Left forelimb (tissue), 1 donor: ENCODE measurements at regions not wholly inside any gene's neighbourhood (a gene's known extent, or its start where the extent isn't known, plus 50 kb on each side); places are given as distances from the start of the nearest gene placed in this dataset.
"Not testable (repeated sequence)": the region's sequence is repeated elsewhere in the genome, so short reads cannot be mapped to it uniquely, and the experiment has no call there.

Source experiments
- DNase-seq: peaks from one replicate; pipeline ENCODE4 v3.0.0-alpha.2; 2018; ENCODE audit warnings: low spot score

DNA sequence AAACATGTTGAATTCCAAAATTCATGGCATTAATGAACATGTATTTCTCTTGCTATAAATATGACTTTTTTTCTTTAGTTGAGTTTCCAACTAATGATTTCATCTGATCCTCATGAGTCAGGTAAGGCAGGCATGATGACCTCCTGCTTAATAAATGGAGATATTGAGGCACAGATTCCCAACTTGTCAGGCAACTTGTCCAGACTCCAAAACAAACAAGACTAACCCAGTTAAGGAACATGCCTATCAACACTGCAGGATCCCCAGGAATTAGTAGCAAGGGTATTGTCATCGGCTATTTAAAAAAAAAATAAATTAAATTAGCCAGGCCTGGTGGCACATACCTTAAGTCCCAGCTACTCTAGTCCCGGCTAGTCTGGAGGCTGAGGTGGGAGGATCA is 121.3 kb upstream of the SALL4 start:
- no peak for DNase-seq

DNA sequence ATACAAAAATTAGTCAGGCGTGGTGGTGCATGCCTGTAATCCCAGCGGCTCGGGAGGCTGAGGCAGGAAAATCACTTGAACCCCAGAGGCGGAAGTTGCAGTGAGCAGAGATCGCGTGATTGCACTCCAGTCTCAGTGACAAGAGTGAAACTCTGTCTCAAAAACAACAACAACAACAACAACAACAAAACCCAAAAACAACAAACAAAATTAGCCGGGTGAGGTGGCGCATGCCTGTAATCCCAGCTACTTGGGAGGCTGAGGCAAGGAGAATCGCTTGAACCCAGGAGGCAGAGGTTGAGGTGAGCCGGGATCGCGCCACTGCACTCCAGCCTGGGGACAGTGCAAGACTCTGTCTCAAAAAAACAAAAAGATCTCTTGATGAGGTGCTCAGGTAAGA is 120.5 kb upstream of the SALL4 start:
- DNase-seq = not testable (repeated sequence)

DNA sequence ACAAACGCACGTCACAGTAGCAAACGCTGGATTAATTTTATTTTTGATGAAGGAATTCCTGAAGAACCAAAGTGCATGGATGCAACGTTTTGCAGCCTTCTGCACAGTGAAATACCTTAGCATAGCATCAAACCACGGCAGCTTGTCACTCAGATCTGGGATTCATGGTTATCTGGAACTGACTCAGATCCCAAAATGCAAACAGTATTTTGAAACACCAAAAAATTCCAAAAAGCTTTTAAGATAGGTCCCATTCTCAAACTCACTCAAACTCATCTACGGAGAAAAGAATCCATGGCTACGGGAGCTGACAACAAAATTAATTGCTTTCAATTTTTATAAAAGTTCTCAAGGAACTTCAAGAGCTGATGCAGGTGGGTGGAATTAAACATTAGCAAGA is 116.2 kb upstream of the SALL4 start:
- no peak for DNase-seq

DNA sequence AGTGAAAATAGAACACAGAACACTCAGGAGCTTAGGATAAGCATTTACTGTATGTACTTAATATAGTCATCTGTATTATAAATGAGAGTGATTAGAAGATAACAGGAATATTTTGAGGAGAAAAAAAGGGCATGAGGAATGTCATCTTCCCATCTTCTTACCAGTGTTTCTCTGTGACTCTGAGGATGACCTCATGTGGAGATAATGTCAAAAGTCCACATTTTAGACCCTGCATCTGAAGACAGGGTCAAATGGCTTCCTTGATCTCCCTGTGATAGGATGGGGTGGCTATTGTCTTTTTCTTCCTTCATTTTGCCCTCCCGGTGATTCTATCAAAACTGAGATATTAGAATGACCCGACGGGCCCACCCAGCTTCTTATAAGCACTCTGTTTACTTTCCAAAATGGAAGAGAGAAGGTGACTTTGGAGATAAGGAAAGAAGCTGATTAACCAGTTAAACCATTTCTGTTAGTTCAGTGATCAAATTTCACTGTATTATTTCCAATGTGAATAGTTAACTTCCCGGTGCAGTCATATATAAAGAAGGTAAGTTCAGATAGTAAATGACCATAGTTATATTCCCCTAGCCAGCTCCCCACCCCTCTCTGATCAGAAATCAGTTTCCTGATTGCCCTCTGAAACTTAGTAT is 115.7 kb upstream of the SALL4 start:
- no peak for DNase-seq

DNA sequence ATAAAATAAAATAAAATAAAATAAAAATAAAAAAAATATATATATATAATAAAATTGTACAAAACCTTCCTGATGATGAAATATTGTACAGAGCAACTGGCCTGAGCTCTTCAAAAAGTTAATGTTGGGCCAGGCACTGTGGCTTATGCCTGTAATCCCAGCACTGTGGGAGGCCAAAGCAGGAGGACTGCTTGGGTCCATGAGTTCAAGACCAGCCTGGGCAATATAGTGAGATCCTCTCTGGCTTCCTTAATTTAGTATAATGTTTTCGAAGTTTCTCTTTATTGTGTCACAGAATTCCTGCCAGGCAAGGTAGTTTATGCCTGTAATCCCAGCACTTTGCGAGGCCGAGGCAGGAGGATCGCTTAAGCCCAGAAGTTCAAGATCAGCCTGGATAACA is 113.9 kb upstream of the SALL4 start:
- no peak for DNase-seq

DNA sequence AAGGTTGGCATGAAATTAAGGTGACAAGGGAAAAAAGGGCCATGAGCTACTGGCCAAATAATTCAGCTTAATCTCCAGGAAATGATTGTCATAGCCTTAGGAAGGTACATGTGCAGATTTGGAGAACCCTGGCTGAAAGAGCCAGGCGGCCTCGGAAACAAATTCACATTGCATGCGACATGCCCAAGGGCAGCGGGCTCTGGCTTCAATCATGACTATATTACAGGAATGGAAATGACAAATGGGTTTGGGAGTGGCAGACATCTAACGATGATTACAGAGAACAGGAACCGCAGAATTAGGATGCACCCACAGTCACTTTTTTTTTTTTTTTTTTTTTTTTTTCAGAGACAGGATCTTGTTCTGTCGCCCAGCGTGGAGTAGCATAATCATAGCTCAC is 112.4 kb upstream of the SALL4 start:
- no peak for DNase-seq

DNA sequence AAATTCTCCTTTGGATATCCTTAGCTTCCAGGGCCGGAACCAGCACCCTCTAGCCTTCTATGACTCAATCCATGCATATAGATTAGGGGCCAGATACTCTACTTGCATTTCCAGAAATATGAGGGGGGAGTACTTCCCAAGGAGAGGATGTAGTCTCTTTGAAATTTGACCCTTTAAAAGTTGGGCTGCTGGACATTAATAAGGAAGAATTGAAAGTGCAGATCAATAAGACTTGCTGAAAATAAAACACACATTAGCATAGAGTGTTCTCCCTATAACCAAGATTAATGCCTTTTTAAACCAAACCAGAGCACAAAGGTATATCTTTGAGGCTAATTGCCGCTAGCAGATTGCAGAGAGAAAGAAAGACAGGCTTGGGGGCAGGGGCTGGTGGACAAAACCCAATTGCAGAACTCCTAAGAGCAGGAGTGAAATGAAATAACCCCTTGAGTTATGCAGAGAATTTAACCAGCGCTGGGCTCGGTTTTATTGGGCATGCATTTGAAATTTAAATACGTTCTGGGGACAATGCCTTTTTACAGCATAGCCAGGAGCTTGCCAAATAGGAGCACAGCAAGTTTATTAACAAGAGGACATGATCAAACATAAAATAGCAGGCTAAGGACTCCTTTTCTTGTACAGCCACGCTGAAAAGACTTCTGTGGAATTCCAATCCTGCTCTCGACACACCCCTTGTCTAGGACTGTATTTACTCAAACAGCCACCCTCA is 108.2 kb upstream of the SALL4 start:
- no peak for DNase-seq

DNA sequence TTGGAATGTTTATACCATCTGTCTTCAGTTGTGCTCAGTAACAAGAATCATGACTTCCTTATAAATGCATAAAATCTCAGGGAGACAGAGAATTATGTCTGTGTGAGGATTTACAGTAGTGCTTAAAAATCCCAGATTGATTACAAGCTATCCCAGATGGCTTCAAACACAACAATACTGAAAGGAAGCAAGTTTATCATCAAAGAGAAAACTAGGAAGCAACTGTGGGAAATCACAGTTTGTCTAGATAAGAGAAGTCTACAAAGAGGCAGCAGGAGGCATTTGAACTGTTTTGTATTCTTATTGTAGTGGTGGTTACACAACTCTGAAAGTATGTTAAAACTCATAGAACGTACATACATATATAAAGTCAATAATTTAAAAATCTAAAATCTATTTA is 104.4 kb upstream of the SALL4 start:
- DNase-seq = no peak

DNA sequence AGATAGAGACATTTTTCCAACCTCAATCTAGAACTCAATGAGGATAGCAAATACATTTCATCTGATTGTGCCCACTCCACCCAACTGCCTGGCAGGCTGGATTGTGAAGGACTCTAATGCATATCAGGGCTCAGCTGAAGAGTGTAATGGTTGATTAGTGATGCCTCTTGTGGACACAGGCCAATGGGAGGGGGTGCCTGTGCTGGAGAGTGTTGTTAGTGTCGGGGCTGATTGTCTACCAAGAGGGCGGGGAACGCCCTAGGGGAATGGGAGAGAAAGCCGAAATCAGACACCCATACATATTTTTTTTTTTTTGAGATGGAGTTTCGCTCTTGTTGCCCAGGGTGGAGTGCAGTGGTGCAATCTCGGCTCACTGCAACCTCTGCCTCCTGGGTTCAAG is 103.7 kb upstream of the SALL4 start:
- no peak for DNase-seq

DNA sequence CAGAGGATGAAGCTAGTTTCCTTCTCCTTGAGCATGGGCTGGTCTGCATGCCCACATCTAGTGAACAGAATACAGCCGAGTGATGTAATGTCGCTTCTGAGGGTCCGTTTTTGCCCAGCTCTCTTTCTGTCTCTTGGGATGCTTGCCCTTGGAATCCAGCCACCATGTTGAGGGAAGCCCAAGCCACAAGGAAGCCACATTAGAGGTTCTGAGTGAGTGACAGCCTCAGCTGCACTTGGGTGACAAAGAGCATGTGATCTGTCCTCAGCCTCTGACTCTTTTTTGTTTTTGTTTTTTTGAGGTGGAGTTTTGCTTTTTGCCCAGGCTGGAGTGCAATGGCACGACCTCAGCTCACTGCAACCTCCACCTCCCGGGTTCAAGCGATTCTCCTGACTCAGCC is 100.6 kb upstream of the SALL4 start:
- no peak for DNase-seq

DNA sequence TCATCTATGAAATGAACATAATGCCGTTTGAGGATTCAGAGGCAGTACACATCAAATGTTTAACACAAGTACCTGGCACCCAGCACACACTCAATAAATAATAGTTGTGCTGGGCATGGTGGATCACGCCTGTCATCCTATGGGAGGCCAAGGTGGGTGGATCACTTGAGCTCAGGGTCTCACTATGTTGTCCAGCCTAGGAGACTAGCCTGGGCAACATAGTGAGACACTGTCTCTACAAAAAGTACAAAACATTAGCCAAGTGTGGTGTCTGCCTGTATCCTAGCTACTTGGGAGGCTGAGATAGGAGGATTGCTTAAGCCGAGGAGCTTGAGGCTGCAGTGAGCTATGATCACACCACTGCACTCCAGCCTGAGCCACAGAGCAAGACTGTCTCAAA is 98.1 kb upstream of the SALL4 start:
- no peak for DNase-seq

DNA sequence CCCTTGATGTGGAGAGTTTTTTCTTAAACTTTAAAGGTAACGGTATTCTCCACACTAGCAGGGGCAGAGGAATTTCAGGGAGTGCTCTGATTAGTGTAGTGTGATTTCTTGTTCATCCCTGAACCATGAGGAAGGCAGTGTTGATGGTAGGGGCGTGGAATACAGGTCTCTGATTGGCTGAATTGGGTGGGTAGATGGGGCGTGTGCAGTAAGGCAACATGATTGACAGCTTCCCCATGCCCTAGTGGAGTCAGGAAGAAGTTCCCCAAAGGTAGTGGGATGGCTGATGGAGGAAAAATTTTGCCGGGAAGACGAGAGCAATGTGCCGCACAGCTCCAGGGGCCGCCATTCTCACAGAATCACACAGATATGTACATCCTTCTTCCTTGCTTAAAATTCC is 97.4 kb upstream of the SALL4 start:
- DNase-seq = no peak

DNA sequence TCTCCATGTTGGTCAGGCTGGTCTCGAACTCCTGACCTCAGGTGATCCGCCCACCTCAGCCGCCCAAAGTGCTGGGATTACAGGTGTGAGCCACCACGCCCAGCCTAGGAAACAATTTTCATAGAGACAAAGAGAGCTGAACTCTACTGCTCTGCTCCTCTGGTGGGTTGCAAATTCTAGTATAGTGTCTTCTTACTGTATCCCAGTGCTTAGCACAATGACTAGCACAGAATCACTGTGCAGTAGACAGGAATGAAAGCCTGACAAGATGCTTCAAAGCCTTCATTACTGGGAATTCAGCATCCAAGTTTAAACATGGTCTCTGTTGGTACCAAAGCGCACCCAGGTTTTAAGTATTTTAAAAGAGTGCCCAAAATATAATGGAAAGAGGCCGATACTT is 96.5 kb upstream of the SALL4 start:
- no peak for DNase-seq

DNA sequence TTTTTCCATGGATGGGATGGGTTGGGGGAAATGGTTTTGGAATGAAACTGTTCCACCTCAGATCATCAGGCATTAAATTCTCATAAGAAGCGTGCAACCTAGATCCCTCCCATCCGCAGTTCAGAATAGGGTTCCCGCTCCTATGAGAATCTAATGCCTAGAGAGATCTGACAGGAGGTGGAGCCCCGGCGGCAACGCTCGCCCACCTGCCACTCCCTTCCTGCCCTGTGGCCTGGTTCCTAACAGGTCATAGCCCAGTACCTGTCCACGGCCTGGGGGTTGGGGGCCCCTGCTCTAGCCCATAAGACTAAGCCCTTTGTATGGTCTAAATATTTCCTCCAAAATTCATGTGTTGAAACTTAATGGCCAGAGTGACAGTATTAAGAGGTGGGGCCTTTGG is 92.3 kb upstream of the SALL4 start:
- no peak for DNase-seq

DNA sequence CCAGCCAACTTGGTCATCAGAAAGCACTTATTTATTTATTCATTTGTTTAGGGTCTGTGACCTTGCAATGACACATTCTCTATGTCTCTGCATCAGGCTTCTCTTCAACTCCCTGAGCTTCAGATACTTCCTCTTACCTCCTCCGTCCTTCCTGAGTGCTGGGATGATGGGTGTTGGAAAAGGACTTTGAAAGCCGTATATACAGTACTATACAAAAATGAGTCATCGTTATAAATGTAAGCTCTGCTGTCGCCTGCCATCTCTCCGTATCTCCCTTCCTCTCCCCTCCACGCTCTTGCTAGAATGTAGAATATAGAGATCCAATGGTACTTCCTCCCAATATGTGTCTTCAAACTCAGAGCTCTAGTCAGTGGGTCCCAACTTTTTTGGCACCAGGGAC is 91.9 kb upstream of the SALL4 start:
- no peak for DNase-seq

DNA sequence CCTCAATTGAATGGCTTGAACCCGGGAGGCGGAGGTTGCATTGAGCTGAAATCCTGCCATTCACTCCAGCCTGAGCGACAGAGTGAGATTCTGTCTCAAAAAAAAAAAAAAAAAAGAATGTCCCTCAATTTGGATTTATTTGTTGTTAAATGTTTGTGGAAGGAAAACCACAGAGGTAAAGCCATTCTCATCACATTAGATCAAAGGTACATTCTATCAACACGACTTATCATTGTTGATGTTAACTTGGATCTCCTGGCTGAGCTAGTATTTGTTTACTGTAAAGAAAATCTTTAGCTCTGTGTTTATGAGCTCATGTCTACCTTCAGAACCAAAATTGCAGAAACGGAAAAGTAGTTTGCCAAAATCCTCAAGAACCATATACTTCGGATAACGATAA is 91.4 kb upstream of the SALL4 start:
- DNase-seq = no peak

DNA sequence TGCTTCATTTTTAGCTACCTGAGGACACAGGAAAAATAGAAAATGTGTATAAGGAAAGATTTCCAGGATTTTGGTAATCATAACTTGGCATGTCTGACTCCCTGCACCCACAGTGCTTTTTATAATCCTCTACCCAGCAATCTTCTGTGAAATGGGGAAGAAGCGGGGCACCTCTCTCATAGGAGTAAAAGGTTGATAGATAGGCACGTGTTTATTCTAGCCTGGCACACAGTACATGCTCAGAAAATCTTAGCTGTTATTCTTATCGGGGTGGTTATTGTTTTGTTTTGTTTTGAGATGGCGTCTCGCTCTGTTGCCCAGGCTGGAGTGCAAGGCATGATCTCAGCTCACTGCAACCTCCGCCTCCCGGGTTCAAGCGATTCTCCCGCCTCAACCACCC is 87.7 kb upstream of the SALL4 start:
- DNase-seq = no peak

DNA sequence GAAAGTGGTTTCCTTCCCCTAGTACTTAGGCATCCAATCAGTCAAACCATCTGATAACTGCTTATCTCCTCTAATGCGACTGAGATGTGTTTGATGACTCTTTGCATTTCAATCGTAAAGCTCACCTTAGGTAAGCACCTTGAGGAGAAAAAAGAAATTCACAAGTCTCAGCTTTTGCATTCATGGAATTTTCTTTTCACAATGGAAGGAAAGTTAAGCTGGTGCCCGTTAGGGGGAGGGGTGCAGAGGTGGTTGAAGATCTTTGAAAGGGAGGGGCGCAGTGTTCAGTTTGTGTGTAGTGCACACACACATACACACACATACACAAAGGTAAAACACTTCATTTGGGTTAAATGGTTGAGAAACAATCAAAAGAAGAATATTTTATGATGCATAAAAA is 87.1 kb upstream of the SALL4 start:
- DNase-seq = no peak

DNA sequence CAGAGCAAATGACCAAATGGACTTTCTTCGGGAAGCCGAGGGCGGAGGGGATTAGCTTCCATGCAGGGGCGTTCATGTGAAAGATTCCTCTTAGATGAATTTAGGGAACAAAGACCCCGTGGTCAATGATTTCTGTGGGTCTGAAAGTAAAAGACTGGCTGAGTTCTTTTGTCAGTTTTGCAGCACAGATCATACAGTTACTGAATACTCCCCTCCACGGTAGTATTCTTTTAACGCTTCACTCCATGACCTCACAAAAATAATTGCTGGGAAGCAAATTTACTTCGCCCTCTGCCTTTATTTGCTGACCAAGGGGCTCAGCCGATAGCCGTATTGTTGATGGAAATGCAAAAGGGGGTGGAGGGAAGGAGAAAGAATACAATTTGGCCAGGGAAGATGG is 86.0 kb upstream of the SALL4 start:
- no peak for DNase-seq

DNA sequence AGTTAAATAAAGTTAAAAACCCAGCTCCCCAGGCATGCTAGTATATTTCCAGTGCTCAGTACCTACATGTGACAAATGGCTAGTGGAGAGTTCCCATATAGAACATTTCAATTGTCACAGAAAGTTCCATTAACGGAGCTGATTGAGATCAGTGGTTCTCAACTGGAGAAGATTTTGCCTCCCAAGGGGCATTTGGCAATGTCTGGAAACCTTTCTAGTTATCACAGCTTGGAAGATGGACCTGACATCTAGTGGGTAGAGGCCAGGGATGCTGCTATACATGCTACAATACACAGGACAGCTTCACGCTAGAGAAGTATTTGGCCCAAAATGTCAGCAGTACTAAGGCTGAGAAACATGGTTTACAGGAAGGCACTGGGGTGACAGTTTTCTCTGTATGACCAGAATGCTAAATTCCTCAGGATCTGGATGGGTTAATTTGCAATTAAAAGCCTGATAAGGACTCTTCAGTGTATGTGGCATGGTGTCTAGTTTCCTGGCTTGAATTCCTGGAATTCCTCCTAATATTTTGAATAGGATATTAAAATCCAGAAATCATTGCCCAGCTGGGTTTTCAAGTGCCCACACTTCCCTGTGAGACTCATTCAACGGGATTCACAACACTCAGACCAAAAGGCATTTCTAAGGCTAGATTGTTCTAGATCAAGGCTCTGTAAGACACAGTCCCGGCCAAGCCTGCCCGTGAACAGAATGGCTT is 84.7 kb upstream of the SALL4 start:
- DNase-seq = no peak

DNA sequence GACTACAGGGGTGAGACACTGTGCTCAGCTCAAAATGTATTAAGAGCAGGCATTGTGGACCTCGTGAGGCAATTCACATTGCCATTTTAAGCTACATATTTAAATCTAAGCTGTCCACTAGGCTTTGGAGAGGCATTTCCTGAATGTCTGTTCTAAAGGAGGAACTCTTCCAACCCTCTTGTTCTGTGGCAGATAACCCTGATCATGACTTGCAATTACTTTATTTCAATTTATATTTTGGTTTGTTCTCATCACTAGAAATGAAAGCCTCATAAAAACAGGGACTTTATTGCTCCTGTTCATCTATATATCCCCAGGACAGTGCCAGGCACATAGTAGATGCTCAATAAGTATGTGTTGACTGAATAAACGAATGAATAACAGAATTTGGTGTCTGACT is 84.0 kb upstream of the SALL4 start:
- no peak for DNase-seq

DNA sequence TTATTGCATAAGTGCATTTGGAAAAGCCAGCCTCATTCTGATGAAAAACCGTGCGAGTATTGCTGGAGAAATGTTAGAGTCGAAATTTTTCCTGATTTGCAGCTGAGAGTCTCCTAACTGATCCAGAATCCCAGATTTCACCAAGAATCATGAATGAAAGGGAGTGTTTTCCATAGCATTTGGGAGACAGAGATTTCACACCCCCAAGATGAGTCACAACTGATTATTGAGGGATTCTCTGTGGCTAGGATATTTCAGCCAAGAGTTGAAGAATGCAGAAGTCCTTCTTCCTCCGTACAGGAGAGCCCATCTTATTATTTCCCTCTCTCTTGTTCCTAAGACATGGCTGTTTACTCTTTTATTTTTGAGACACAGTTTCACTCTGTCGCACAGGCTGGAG is 82.2 kb upstream of the SALL4 start:
- no peak for DNase-seq

DNA sequence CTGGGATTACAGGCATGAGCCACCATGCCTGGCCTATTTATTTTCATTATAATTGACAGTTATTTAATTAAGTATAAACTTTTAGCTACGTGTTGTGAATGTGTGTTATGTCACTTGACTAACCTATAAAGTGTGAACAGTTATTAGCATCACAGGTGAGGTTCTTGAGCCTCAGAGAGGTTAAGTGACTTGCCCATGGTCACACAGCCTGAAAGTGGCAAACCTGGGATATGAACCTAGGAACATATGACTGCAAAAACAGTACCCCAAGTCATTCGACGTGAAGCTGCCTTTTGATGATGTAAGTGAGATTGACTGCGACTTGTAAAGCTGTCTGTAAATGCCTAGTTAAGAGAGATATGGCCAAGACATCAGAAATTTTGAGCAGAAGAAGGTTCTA is 77.9 kb upstream of the SALL4 start:
- no peak for DNase-seq
